Inflammatory macrophage treated with lipopolysaccharide for 4 hours (primary cell): ENCODE measurements at regions not wholly inside any gene's neighbourhood (a gene's known extent, or its start where the extent isn't known, plus 50 kb on each side); places are given as distances from the start of the nearest gene placed in this dataset.

ENCODE experiments used
- DNase-seq: peaks from one replicate; pipeline ENCODE4 v3.0.0-alpha.2; 2020

GRCh38 chrX:147847999-147848398 is 63.7 kb upstream of the FMR1 start:
- DNase-seq = no peak

- no peak for DNase-seq
Measured at GRCh38 chrX:147848543-147849443, 62.9 kb upstream of the FMR1 start.

- peak; percentile 38 for DNase-seq
Measured at GRCh38 chrX:147850875-147851274, 60.8 kb upstream of the FMR1 start.

GRCh38 chrX:147853701-147854100 is 58.0 kb upstream of the FMR1 start:
- no peak for DNase-seq

- DNase-seq = no peak
Measured at GRCh38 chrX:147859666-147860065, 52.1 kb upstream of the FMR1 start.
